Spleen (tissue), 7 donors: ENCODE measurements at regions not wholly inside any gene's neighbourhood (a gene's known extent, or its start where the extent isn't known, plus 50 kb on each side); places are given as distances from the start of the nearest gene placed in this dataset.

Experiments
- POLR2AphosphoS5 ChIP-seq, 3 donors: sonication (generic); formaldehyde crosslinking; IDR thresholded peaks; one replicate each; pipeline ENCODE4 v1.5.1; 2017; ENCODE audit warnings: antibody characterized with exemption in 3 of 3
- TF ChIP-seq, protein P1 (sequence below), 11 experiments: fragments of 200-600 bp in 7 of 11; fragments of 450-650 bp in 4 of 11; sonication (generic) in 4 of 11; IDR thresholded peaks in 8 of 11; conservative IDR thresholded peaks in 3 of 11; 1 replicate in 7 of 11; 2 replicates in 4 of 11; pipeline versions ENCODE4 v1.4.0 to v1.8.0; 2016 to 2021; ENCODE audit warnings: antibody characterized with exemption in 11 of 11, inconsistent platforms in 4 of 11, mild to moderate bottlenecking in 1 of 11
- donor health status: DM: no; HTN: no; CAD: no; lungs with moderate emphysema.
- donor health status: DM: no; HTN: no; CAD: no.
- donor health status: DM: no; HTN: no; CAD: no.

DNA sequence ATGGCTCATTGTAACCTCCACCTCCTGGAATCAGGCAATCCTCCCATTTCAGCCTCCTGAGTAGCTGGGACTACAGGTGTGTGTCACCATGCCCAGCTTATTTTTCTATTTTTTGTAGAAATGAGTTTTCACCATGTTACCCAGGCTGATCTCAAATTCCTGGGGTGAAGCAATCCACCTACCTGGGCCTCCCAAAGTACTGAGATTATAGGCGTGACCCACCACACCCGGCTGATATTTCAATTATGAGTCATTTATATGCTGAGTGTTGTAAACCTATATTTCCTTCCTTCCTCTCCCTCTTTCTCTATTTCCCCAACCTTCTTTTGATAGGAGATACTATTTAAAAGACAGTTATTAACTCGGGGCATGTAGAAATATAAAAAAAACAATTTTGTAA is 469.6 kb upstream of the ID2 start:
- TF ChIP-seq, protein P1, sequence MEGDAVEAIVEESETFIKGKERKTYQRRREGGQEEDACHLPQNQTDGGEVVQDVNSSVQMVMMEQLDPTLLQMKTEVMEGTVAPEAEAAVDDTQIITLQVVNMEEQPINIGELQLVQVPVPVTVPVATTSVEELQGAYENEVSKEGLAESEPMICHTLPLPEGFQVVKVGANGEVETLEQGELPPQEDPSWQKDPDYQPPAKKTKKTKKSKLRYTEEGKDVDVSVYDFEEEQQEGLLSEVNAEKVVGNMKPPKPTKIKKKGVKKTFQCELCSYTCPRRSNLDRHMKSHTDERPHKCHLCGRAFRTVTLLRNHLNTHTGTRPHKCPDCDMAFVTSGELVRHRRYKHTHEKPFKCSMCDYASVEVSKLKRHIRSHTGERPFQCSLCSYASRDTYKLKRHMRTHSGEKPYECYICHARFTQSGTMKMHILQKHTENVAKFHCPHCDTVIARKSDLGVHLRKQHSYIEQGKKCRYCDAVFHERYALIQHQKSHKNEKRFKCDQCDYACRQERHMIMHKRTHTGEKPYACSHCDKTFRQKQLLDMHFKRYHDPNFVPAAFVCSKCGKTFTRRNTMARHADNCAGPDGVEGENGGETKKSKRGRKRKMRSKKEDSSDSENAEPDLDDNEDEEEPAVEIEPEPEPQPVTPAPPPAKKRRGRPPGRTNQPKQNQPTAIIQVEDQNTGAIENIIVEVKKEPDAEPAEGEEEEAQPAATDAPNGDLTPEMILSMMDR (IDR thresholded peaks at IDR 0.05 in 8 of 11, conservative IDR thresholded peaks at IDR 0.05 in 3 of 11) = no peak
- no peak for TF ChIP-seq POLR2AphosphoS5 (IDR thresholded peaks at IDR 0.05)
